ENCODE measurements at regions not wholly inside any gene's neighbourhood (a gene's known extent, or its start where the extent isn't known, plus 50 kb on each side); places are given as distances from the start of the nearest gene placed in this dataset.

DNA sequence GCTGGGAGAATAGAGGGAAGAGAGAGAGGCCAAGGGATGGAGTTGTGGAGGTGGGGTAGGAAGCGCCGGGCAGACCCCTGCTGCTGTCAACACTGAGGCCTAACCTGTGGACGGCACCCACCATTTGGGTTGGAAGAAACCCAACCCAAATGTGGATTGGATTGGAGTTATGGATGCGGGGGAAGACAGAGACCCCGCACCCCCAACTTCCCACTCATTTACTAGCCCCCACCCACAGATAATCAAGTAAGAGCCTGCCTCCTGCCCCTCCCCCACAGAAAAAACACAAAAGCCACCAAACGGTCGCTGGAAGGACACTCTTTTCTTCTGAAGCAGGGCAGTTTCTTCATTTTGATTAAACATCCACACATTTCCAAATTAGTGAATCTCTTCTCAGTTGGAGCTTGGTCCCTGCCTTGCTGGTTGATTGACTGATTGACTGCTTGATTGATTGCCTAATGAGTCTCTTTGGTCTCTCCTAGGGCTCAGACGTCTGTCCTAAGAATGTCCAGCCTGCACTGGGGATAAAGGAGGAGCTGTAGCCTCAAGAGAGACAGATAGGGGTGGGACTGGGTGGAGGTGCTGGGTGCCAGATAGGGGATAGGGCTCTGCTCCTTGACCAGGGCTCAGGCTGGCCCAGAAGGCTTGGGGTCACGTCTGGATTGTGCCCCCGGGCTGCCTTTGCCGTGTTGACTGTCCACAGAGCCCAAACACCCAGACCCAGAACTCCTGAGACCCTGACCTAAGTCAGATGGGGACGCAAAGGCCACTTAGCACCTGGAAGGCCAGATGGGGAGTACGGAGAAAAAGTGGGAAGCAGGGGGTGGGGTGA lies 74.9 kb upstream of the FOXP4 start:
- DNase-seq (ENCODE audit: low spot score) = no peak

DNA sequence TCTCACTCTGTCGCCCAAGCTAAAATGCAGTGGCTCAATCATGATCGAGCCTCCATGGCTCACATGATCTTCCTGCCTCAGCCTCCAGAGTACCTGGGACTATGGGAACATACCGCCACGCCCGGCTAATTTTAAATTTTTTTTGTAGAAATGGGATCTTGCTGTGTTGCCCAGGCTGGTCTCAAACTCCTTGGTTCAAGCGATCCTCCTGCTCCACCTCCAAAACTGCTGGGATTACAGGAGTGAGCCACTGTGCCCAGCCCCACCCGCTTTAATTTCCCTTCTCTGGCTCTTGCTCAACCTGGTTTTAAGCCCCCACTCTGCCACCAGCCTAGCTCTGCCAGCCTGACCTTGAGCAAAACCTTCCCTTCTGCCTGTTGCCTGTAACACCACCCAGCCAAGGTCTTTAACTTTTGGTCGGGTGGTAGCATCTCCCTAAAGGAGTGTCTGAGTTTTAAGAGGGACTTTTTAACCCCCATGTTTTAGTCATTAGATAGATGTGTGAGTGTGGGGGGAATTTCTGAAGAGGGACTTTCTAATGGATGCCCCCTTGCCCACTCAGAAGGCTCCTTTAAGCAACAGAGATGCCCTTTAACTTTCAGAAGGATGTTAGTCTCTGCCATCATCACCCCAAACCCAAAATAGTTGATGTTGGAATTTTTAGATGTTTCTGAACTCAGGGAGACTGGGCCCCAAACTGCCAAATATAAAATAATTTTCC lies 71.8 kb upstream of the FOXP4 start:
- no peak for DNase-seq (ENCODE audit: low spot score)

DNA sequence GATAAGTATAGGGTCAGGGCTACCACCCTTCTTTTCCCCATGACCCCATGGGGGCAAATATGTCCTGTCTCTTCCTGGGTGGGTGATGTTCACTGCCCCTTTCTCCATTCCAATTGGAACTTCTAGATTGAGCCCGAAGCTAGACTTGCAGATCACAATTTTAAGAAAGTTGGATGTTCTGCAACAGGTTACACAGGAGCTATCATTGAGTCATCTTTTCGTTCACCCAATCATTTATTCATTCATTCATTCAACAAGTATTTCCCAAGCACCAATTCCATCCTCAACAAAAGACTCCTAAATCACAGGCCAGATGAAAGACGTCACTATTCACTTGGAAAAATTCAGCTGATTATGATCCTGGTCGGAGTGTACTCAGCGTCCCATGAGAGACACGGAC lies 71.0 kb upstream of the FOXP4 start:
- DNase-seq (ENCODE audit: low spot score) = no peak

DNA sequence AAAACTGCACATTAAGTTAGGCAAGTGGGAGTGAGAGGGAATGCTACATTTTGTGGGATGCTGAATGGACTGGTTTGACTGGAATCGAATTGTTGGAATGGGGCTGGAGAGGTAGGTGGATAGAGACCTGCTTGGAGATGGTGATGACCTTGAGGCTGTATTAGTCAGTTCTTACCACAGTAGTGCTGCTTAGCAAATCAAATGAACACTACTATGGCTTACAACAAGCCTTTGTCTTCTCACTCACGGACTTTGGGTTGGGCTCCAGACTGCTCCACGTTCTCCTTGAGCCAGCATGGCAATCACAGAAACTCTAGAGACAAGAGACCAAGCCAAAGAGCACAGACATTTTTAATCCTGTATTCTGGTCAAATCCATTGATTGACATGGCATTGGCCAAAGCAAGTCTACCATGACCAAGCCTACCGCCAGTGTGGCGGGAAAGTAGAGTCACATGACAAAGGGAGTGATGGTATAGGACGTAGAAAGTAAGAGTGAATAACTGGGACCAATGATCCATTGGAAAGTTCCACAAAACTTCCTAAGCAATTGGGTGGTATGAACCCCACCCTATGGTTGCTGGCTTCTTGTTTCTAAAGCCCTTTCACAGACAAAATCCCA lies 70.3 kb upstream of the FOXP4 start:
- DNase-seq (ENCODE audit: low spot score) = no peak

DNA sequence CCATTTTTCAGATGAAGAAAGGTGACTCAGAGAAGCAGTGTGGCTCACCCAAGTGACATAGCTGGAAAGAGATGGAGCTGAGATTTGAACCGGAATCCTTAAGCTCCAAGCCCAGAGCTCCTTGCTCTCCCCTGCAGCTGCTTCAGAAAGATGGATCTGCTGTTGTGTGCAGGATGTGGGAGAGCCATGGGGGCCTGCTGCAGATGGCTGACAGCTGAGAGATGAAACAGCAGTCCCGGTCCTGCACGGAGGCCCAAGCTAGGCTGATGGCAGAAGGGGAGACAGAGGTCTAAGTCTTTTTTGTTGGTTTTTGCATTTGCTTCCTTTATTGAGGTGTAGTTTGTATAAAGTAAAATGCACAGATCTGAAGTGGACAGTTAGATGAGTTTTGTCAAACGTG lies 69.8 kb upstream of the FOXP4 start:
- DNase-seq (ENCODE audit: low spot score) = no peak

DNA sequence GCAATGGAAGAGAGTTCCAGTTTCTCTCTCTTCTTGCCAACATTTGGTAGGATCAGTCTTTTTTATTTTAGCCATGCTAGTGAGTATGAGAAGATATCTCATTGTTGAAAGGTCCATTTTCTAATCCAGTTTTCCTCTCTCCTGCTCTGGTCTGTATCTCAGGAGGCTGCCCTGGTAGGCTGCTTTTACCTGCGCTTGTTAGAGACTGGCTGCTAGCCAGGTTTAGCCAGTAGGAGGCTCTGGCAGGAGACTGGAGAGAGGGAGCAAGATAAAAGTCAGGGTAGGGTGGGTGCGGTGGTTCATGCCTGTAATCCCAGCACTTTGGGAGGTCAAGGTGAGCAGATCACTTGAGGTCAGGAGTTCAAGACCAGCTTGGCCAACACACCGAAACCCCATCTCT lies 68.6 kb upstream of the FOXP4 start:
- DNase-seq (ENCODE audit: low spot score) = no peak

DNA sequence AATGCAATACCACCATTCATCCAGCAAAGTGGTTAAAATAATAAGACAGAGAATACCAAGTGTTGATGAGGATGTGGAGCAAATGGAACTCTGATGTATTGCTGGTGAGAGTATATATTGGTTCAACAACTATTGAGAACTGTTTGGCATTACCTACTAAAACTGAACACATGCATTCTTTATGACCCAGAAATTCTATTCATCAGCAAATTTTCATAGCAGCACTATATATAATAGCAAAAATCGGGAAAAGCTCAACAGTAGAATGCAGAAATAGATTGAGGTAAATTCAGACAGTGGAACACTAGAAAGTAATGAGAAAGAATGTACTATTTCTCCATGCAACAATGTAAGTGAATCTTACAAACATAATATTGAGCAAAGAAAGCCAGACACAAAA lies 62.2 kb upstream of the FOXP4 start:
- no peak for DNase-seq (ENCODE audit: low spot score)

DNA sequence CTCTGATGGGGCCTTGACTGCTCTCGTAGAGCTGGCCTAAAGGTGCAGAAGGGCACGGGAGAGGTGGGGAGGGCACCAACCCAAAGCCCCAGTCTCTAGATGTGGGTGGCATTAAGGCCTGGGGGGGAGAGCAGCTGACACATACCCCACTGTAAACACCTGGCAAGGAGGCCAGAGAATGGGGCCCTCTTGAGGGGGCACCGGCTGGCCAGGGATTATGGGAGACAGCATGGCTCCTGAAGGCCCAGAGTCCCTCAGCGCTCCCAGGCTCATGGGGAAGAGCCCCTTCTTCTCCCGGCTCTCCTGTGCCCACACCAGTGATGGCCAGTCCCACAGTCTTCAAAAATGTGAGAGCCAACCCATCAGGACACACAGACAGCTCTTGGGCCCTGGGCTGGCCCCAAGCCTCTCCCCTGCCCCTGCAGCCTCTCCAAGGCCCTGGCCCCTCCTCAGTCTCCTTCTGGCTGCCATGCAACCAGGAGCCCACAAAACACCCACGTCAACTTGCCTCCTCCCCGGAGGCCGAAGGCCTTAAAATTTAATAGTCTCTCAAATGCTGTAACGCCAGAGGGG lies 58.2 kb upstream of the FOXP4 start:
- no peak for DNase-seq (ENCODE audit: low spot score)

DNA sequence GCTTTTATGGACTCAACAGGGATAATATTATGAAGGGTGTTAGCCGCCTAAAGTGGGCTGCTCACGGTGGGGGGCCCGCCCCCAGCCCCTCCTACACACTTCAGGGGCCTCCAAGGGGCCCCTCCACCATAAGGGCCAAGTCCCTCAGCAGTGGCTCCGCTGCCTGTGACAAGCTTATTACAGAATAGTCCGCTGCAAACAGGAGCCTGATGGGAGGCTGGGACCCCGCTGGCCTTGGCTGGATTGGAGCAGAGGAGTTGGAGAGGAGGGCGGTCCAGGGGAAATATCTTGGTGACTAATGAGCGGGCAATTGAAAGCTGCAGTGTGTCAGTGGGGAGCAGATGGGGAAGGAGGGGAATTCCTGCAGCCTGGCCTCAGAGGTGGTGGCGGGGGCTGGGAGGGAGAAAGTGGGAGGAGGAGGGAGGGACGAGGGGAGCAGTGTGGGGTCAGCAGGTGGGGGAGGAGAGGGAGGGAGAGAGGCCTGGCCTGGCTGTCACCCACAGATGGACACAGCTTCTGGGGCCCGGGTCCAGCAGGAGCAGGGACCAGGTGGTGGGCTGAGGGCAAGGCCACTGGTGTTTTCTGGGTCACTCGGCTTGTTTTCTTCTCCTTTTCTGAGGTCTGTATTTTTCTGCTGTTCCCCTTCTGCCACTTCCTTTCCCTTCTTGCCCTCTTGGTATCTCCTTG lies 57.6 kb upstream of the FOXP4 start:
- no peak for DNase-seq (ENCODE audit: low spot score)

DNA sequence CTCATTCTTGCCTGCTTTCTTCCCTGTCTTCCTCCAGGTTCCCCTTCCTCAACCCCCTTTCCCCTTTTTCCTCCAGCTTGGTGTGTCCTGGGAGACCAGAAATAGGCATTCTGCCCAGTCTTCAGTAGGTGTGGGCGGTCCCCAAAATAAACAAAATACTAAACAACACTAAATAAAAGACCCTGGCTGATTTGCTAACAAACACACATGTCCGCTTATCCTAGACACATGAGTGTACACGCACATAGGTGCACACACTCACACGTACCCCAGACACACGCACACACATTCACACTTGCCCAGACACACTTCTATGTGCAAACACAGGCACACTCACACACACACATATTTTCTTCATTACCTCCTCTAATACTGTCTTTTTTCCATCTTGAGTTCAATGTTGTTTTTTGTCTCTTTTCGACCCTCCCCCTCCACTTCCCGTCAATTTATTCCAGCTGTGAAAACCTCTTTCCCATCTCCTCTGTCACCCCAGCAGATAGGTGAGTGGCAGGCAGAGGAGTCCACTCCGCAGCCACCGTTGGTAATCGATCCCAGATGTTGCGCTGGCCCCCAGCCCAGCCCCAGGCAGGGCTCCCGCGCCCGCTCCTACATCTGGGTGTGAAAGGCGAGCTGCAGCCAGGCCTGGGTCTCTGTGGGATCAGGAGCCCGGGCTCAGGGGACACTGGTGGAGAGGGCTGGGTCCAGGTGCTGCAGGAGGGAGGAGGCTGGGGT lies 56.9 kb upstream of the FOXP4 start:
- DNase-seq (ENCODE audit: low spot score) = no peak

DNA sequence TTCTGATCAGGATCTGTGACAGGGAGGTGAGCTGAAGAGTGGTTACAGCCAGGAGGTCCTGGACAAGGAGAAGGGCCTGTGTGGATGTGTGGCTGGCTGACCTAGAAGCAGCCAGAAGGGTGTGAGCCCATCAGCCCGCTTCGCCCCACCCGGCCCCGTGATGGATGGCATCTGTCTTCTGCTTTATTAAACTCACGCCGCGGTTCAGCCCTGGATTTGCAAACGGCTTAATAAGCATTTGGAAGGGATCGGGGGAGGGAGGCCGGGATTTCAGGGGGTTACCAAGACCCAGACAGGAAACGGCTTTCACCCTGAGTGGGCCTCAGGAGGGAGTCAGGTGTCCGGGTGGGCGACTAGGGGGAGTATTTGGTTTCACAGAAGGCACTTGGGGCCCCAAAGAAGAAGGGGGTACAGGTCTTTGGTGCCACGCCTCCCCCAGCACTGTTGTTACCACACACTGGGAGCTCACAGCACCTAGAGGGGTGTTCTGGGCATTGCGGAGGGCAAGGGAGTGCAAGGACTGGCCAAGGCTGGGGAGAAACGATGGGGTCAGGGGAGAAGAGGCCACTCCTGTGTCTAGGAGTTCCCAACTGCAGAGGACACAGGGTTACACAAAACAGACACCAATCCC lies 53.8 kb upstream of the FOXP4 start:
- no peak for DNase-seq (ENCODE audit: low spot score)

DNA sequence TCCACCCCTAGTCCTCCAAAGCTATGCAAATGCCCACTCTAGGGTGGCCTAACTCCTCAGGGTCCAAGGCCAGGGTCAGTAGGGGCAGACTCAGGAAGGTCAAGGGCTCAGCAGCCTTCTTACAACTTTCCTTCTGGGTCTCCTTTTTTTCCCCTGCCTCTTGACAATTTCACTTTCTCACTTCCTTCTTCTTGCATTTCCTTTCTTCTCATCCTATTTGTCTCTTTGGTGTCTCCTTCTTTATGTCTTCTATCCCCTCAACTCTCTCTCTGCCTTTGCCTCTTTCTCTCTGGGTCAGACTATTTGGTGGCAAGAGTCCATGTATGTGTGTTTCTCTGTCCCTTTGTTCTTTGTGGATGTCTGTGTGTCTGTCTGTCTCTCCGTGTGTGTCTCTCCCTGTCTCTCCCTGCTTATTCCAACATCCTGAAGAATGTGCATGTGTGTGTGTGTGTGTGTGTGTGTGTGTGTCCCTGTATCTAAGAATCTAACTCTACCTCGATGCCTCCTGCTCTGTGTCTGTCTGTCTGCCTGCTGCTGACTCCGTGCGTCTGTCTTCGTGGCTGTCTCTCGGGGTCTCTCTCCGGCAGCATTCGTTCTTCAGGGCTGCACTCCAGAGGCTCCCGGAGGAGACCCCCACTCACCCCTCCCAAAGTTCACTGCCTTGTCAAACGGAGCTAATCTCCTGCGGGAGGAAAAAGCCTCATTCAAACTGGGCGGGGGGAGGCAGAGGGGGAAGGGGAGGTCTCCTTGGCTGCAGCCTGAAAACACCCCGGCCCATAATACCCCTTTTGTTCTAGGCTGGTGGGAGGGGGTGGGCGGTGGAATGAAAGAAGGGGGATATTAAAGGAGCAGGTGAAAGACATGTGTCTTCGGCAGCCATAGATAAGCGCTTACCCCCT lies 51.7 kb upstream of the FOXP4 start:
- no peak for DNase-seq (ENCODE audit: low spot score)

All from CD4-positive, alpha-beta T cell treated with Interleukin-6 at 100 ng/mL for 8 hours (primary cell).